H1 (cell line): ENCODE measurements at regions not wholly inside any gene's neighbourhood (a gene's known extent, or its start where the extent isn't known, plus 50 kb on each side); places are given as distances from the start of the nearest gene placed in this dataset.

Experiments used
- CTCF ChIA-PET: fragments of 300-600 bp; sonication (Branson Sonifier 250); formaldehyde crosslinking; loops from one replicate; lab custom pipeline; 2021; ENCODE audit not compliant: partially characterized antibody; lab: Charles Lee
- POLR2A ChIA-PET: fragments of 300-600 bp; sonication (Branson Sonifier 250); formaldehyde crosslinking; loops from one replicate; lab custom pipeline; 2021; ENCODE audit warnings: inconsistent platforms; ENCODE audit not compliant: partially characterized antibody; lab: Charles Lee
- DNase-seq, 2 experiments: peaks; one replicate each; pipeline versions ENCODE4 v3.0.0 to v3.0.0-alpha.2; 2010 to 2022; ENCODE audit warnings: low spot score in 2 of 2, low read depth in 1 of 2, mixed read lengths in 1 of 2
- FAIRE-seq: peaks from 2 replicates; lab custom pipeline; 2011; peaks lifted over from hg19 to GRCh38; lab: Jason Lieb, UNC
- H2AFZ ChIP-seq: 2 replicates; pipeline ENCODE4 v1.8.1; 2012; ENCODE audit warnings: low read length, inconsistent platforms
- H2AK5ac ChIP-seq: 2 replicates; pipeline ENCODE4 v1.6.1; 2013; ENCODE audit warnings: low read depth, low read length
- H2BK120ac ChIP-seq: replicated peaks from 2 replicates; pipeline ENCODE3; 2013; ENCODE audit warnings: low read depth, low read length, inconsistent platforms
- H2BK12ac ChIP-seq: 2 replicates; pipeline ENCODE4 v1.6.1; 2013; ENCODE audit warnings: low read depth, low read length
- H2BK15ac ChIP-seq: 2 replicates; pipeline ENCODE4 v1.6.1; 2013; ENCODE audit warnings: low read length
- H2BK20ac ChIP-seq: 2 replicates; pipeline ENCODE4 v1.6.1; 2013; ENCODE audit warnings: low read length
- H2BK5ac ChIP-seq: 2 replicates; pipeline ENCODE4 v1.6.1; 2013; ENCODE audit warnings: low read depth, low read length
- H3K14ac ChIP-seq: 2 replicates; pipeline ENCODE4 v1.6.1; 2013; ENCODE audit warnings: inconsistent platforms; ENCODE audit not compliant: insufficient read length
- H3K18ac ChIP-seq: 2 replicates; pipeline ENCODE4 v1.6.1; 2013; ENCODE audit warnings: low read length; ENCODE audit errors: extremely low read depth
- H3K23ac ChIP-seq: 2 replicates; pipeline ENCODE4 v1.6.1; 2013; ENCODE audit warnings: inconsistent platforms; ENCODE audit not compliant: insufficient read length
- H3K23me2 ChIP-seq: 2 replicates; pipeline ENCODE4 v1.6.1; 2013; ENCODE audit warnings: low read depth, low read length
- H3K27ac ChIP-seq: 2 replicates; pipeline ENCODE4 v1.6.1; 2011; ENCODE audit warnings: low read depth, low read length, inconsistent platforms
- H3K27me3 ChIP-seq, 4 experiments: replicated peaks in 1 of 4; 1 replicate in 1 of 4; 2 replicates in 3 of 4; pipeline versions ENCODE4 v1.6.1 to v1.8.1; 2011 to 2013; ENCODE audit warnings: low read length in 3 of 4, mild to moderate bottlenecking in 3 of 4, inconsistent platforms in 2 of 4, mixed read lengths in 2 of 4, moderate library complexity in 1 of 4; ENCODE audit not compliant: control insufficient read depth in 3 of 4, insufficient read depth in 3 of 4; ENCODE audit errors: extremely low read depth in 1 of 4
- H3K36me3 ChIP-seq, 4 experiments: 2 replicates each; pipeline versions ENCODE4 v1.6.1 to v1.8.1; 2011 to 2013; ENCODE audit warnings: mild to moderate bottlenecking in 4 of 4, low read length in 3 of 4, moderate library complexity in 2 of 4, control low read depth in 1 of 4, inconsistent platforms in 1 of 4; ENCODE audit not compliant: insufficient read depth in 4 of 4, control insufficient read depth in 2 of 4
- H3K4ac ChIP-seq: replicated peaks from 2 replicates; pipeline ENCODE3; 2013; ENCODE audit warnings: low read length, low read depth, mixed read lengths, inconsistent platforms; ENCODE audit not compliant: insufficient read length
- H3K4me1 ChIP-seq, 4 experiments: replicated peaks in 1 of 4; 1 replicate in 1 of 4; 2 replicates in 3 of 4; pipeline versions ENCODE4 v1.6.1 to v1.8.1; 2011 to 2013; ENCODE audit warnings: low read length in 3 of 4, inconsistent platforms in 2 of 4, mixed read lengths in 1 of 4; ENCODE audit not compliant: insufficient read depth in 4 of 4, control insufficient read depth in 3 of 4
- H3K4me2 ChIP-seq, 2 experiments: 2 replicates each; pipeline versions ENCODE4 v1.6.1 to v1.8.1; 2011 to 2013; ENCODE audit warnings: low read depth in 2 of 2, low read length in 2 of 2, control low read depth in 1 of 2, inconsistent platforms in 1 of 2, mild to moderate bottlenecking in 1 of 2; ENCODE audit not compliant: insufficient read depth in 1 of 2
- H3K4me3 ChIP-seq, 4 experiments: fragments of 200-600, 300-600 bp in 1 of 4; sonication (generic), shearing (Covaris generic), sonication (Bioruptor Twin) in 1 of 4; 2 replicates each; pipeline versions ENCODE4 v1.5.1 to v1.8.1; 2011 to 2016; ENCODE audit warnings: low read length in 4 of 4, low read depth in 3 of 4, control low read depth in 2 of 4, inconsistent platforms in 2 of 4, mild to moderate bottlenecking in 2 of 4, mixed read lengths in 1 of 4, moderate library complexity in 1 of 4; ENCODE audit not compliant: insufficient read depth in 2 of 4; ENCODE audit errors: extremely low read depth in 1 of 4
- H3K56ac ChIP-seq: replicated peaks from 2 replicates; pipeline ENCODE3; 2013; ENCODE audit warnings: low read depth, mild to moderate bottlenecking, mixed read lengths, low read length, inconsistent platforms; ENCODE audit not compliant: insufficient read length
- H3K79me1 ChIP-seq: 2 replicates; pipeline ENCODE4 v1.6.1; 2013; ENCODE audit warnings: low read depth, low read length, control low read depth
- H3K79me2 ChIP-seq, 2 experiments: 2 replicates each; pipeline versions ENCODE4 v1.6.1 to v1.8.1; 2012 to 2013; ENCODE audit warnings: low read length in 2 of 2, mild to moderate bottlenecking in 2 of 2, inconsistent platforms in 1 of 2; ENCODE audit not compliant: insufficient read depth in 2 of 2, control insufficient read depth in 1 of 2
- H3K9ac ChIP-seq, 4 experiments: replicated peaks in 1 of 4; 1 replicate in 1 of 4; 2 replicates in 3 of 4; pipeline versions ENCODE4 v1.6.1 to v1.8.1; 2011 to 2013; ENCODE audit warnings: low read depth in 3 of 4, low read length in 3 of 4, control low read depth in 2 of 4, mild to moderate bottlenecking in 2 of 4, moderate library complexity in 2 of 4, inconsistent platforms in 1 of 4; ENCODE audit errors: extremely low read depth in 1 of 4
- H3K9me3 ChIP-seq, 2 experiments: 2 replicates each; pipeline versions ENCODE4 v1.6.1 to v1.8.1; 2012 to 2013; ENCODE audit warnings: mild to moderate bottlenecking in 2 of 2, moderate library complexity in 2 of 2, control low read depth in 1 of 2, inconsistent platforms in 1 of 2, low read depth in 1 of 2, low read length in 1 of 2, mixed read lengths in 1 of 2; ENCODE audit not compliant: insufficient read depth in 2 of 2
- H4K20me1 ChIP-seq, 2 experiments: replicated peaks in 1 of 2; 2 replicates each; pipeline versions ENCODE3 to v1.8.1; 2011 to 2013; ENCODE audit warnings: inconsistent platforms in 2 of 2, low read length in 2 of 2, mild to moderate bottlenecking in 1 of 2; ENCODE audit not compliant: insufficient read depth in 2 of 2, control insufficient read depth in 1 of 2
- H4K5ac ChIP-seq: 2 replicates; pipeline ENCODE4 v1.6.1; 2013; ENCODE audit warnings: low read length, low read depth, mixed read lengths, inconsistent platforms; ENCODE audit not compliant: insufficient read length
- H4K8ac ChIP-seq: 2 replicates; pipeline ENCODE4 v1.8.0; 2013; ENCODE audit warnings: mild to moderate bottlenecking, moderate library complexity, low read length, inconsistent platforms; ENCODE audit not compliant: insufficient read depth; ENCODE audit errors: extremely low read depth
- H4K91ac ChIP-seq: replicated peaks from 2 replicates; pipeline ENCODE3; 2013; ENCODE audit warnings: low read length, mixed read lengths, inconsistent platforms; ENCODE audit not compliant: insufficient read length
- KDM1A ChIP-seq: fragments of 200-600, 300-600 bp; sonication (generic); IDR thresholded peaks from 2 replicates; pipeline ENCODE4 v1.7.1; 2016; ENCODE audit warnings: mild to moderate bottlenecking, low read length, borderline replicate concordance
- POLR2A ChIP-seq, 2 experiments: IDR thresholded peaks; 1 replicate in 1 of 2; 2 replicates in 1 of 2; pipeline ENCODE4 v1.6.1; 2011; ENCODE audit warnings: low read depth in 2 of 2, low read length in 2 of 2, mild to moderate bottlenecking in 2 of 2; ENCODE audit errors: control extremely low read depth in 1 of 2
- RAD21 ChIP-seq, 2 experiments: IDR thresholded peaks in 1 of 2; conservative IDR thresholded peaks in 1 of 2; 2 replicates each; pipeline ENCODE4 v1.6.1; 2011; ENCODE audit warnings: low read depth in 2 of 2, low read length in 2 of 2, improper control_type of control experiment in 1 of 2, inconsistent platforms in 1 of 2, mild to moderate bottlenecking in 1 of 2, moderate library complexity in 1 of 2
- SIX5 ChIP-seq: IDR thresholded peaks from 2 replicates; pipeline ENCODE4 v1.6.1; 2011; ENCODE audit warnings: mild to moderate bottlenecking, low read depth, low read length
- WGBS, 2 experiments: shearing (Covaris generic) in 1 of 2; methylation state at CpG; one replicate each; pipeline versions ENCODE4 v1.1.6 to v1.1.7; 2013 to 2015; ENCODE audit warnings: low lambda C conversion rate in 2 of 2, mixed read lengths in 2 of 2, inconsistent platforms in 1 of 2, low coverage in 1 of 2, missing lambda C conversion rate in 1 of 2; ENCODE audit not compliant: insufficient replicate concordance in 2 of 2, insufficient coverage in 1 of 2, insufficient read length in 1 of 2; ENCODE audit errors: extremely low coverage in 1 of 2, missing lambda C conversion rate in 1 of 2; 5-methylcytosine and 5-hydroxymethylcytosine counted together

- H3K36me3 ChIP-seq: no peaks in the 10 kb centered on the region
- H2BK5ac ChIP-seq: no peak overlapping the region
- no peak overlapping the region for H2BK15ac ChIP-seq
- FAIRE-seq (no peak), DNase-seq (no peak)
- H3K4me1 ChIP-seq: no peaks in the 10 kb centered on the region
- H3K14ac ChIP-seq: no peak overlapping the region
- H3K56ac ChIP-seq: no peak overlapping the region
- TF ChIP-seq POLR2A (IDR thresholded peaks at IDR 0.05; ENCODE audit: control extremely low read depth in 1 of 2, low read depth in 2 of 2, low read length in 2 of 2): no peak
- TF ChIP-seq SIX5: no peak
- TF ChIP-seq KDM1A: peak; percentile 87
- TF ChIP-seq RAD21 (IDR thresholded peaks at IDR 0.05 in 1 of 2, conservative IDR thresholded peaks at IDR 0.05 in 1 of 2; ENCODE audit: low read depth in 2 of 2, low read length in 2 of 2): no peak
- H3K79me2 ChIP-seq: no peaks in the 10 kb centered on the region
- H3K18ac ChIP-seq: no peak overlapping the region
- no peak overlapping the region for H3K9ac ChIP-seq
- H3K23me2 ChIP-seq: no peaks in the 10 kb centered on the region
- 0 out of 4 replicates have a peak, but pooled peaks cover 0 to 3% of the 10 kb centered on the region in 2 experiments for H3K9me3 ChIP-seq
- H3K79me1 ChIP-seq: no peaks in the 10 kb centered on the region
- H4K8ac ChIP-seq: no peak overlapping the region
- H3K4me2 ChIP-seq: no peak overlapping the region
- no peak overlapping the region for H4K91ac ChIP-seq
- no peaks in the 10 kb centered on the region for H4K20me1 ChIP-seq
- H3K27me3 ChIP-seq: no peaks in the 10 kb centered on the region
- no peak overlapping the region for H2AFZ ChIP-seq
- WGBS, 2 experiments: 95% methylated on average over 3 of the region's 3 CpGs; no CpG with 5 or more reads in 1 of the 2 experiments
- no peak overlapping the region for H3K27ac ChIP-seq
- no peak overlapping the region for H3K4ac ChIP-seq
- no peak overlapping the region for H4K5ac ChIP-seq
- ChIA-PET POLR2A (no interaction called here), CTCF (no interaction called here)
- no peak overlapping the region for H2BK120ac ChIP-seq
- H3K23ac ChIP-seq: no peak overlapping the region
- H2AK5ac ChIP-seq: no peak overlapping the region
- H3K4me3 ChIP-seq: no peak overlapping the region
- H2BK20ac ChIP-seq: no peak overlapping the region
- no peak overlapping the region for H2BK12ac ChIP-seq
These were observed 769.3 kb downstream of the VGLL3 start for GRCh38 chr3:86221601-86222000.
